Activated naive CD8-positive, alpha-beta T cell treated with anti-CD3 and anti-CD28 coated beads for 36 hours (primary cell): ENCODE measurements at regions not wholly inside any gene's neighbourhood (a gene's known extent, or its start where the extent isn't known, plus 50 kb on each side); places are given as distances from the start of the nearest gene placed in this dataset.
"Not testable (repeated sequence)": the region's sequence is repeated elsewhere in the genome, so short reads cannot be mapped to it uniquely, and the experiment has no call there.

Experiments used
- DNase-seq: peaks from one replicate; pipeline ENCODE4 v3.0.0; 2021
- H3K27ac Mint-ChIP-seq: one replicate; pipeline ENCODE4 v1.8.0; 2022; ENCODE audit warnings: mild to moderate bottlenecking, moderate library complexity, mixed read lengths
- H3K27me3 Mint-ChIP-seq: one replicate; pipeline ENCODE4 v1.8.0; 2022; ENCODE audit warnings: mild to moderate bottlenecking, mixed read lengths
- H3K36me3 Mint-ChIP-seq: one replicate; pipeline ENCODE4 v1.8.0; 2021; ENCODE audit warnings: mild to moderate bottlenecking, mixed read lengths
- H3K4me1 Mint-ChIP-seq: one replicate; pipeline ENCODE4 v1.8.0; 2021; ENCODE audit warnings: mixed read lengths
- H3K4me3 Mint-ChIP-seq: one replicate; pipeline ENCODE4 v1.8.0; 2022; ENCODE audit warnings: mild to moderate bottlenecking, moderate library complexity, mixed read lengths
- H3K9me3 Mint-ChIP-seq: one replicate; pipeline ENCODE4 v1.8.0; 2022; ENCODE audit warnings: mixed read lengths

- Mint-ChIP-seq H3K4me3 (no peak overlapping the region), H3K27me3 (no peaks in the 10 kb centered on the region), H3K36me3 (no peaks in the 10 kb centered on the region), H3K27ac (no peak overlapping the region), H3K4me1 (peaks cover 3% of the 10 kb centered on the region), H3K9me3 (no peaks in the 10 kb centered on the region)
- DNase-seq: no peak
Observed at GRCh38 chr3:109930582-109930981, 593.2 kb upstream of the DPPA4 start.

GRCh38 chr3:109933576-109933975 lies 596.2 kb upstream of the DPPA4 start:
- no peaks in the 10 kb centered on the region for H3K9me3 Mint-ChIP-seq
- DNase-seq: no peak
- no peak overlapping the region for H3K4me3 Mint-ChIP-seq
- H3K27me3 Mint-ChIP-seq: no peaks in the 10 kb centered on the region
- H3K27ac Mint-ChIP-seq: no peak overlapping the region
- no peaks in the 10 kb centered on the region for H3K4me1 Mint-ChIP-seq
- H3K36me3 Mint-ChIP-seq: no peaks in the 10 kb centered on the region

- Mint-ChIP-seq H3K4me3 (no peak overlapping the region), H3K27ac (no peak overlapping the region), H3K36me3 (no peaks in the 10 kb centered on the region), H3K27me3 (no peaks in the 10 kb centered on the region), H3K9me3 (peaks cover 3% of the 10 kb centered on the region), H3K4me1 (no peaks in the 10 kb centered on the region)
- DNase-seq: no peak
Observed at GRCh38 chr3:109939817-109940216, 602.5 kb upstream of the DPPA4 start.

- Mint-ChIP-seq H3K9me3 (peaks cover 3% of the 10 kb centered on the region), H3K4me3 (no peak overlapping the region), H3K4me1 (no peaks in the 10 kb centered on the region), H3K36me3 (no peaks in the 10 kb centered on the region), H3K27ac (no peak overlapping the region), H3K27me3 (no peaks in the 10 kb centered on the region)
- DNase-seq: no peak
Observed at GRCh38 chr3:109943181-109943580, 605.8 kb upstream of the DPPA4 start.

- no peaks in the 10 kb centered on the region for H3K36me3 Mint-ChIP-seq
- no peaks in the 10 kb centered on the region for H3K27me3 Mint-ChIP-seq
- peaks cover 3% of the 10 kb centered on the region for H3K9me3 Mint-ChIP-seq
- no peak overlapping the region for H3K4me3 Mint-ChIP-seq
- DNase-seq: no peak
- H3K4me1 Mint-ChIP-seq: no peaks in the 10 kb centered on the region
- H3K27ac Mint-ChIP-seq: no peak overlapping the region
Observed at GRCh38 chr3:109944836-109945235, 607.5 kb upstream of the DPPA4 start.

GRCh38 chr3:109952924-109953323 lies 615.6 kb upstream of the DPPA4 start:
- no peak for DNase-seq
- no peak overlapping the region for H3K4me3 Mint-ChIP-seq
- H3K27me3 Mint-ChIP-seq: no peaks in the 10 kb centered on the region
- H3K9me3 Mint-ChIP-seq: no peaks in the 10 kb centered on the region
- no peaks in the 10 kb centered on the region for H3K4me1 Mint-ChIP-seq
- no peak overlapping the region for H3K27ac Mint-ChIP-seq
- H3K36me3 Mint-ChIP-seq: no peaks in the 10 kb centered on the region

- Mint-ChIP-seq H3K27me3 (no peaks in the 10 kb centered on the region), H3K36me3 (no peaks in the 10 kb centered on the region), H3K9me3 (no peaks in the 10 kb centered on the region), H3K4me1 (peaks cover 1% of the 10 kb centered on the region), H3K27ac (no peak overlapping the region), H3K4me3 (no peak overlapping the region)
- DNase-seq: no peak
Observed at GRCh38 chr3:109963831-109964230, 626.5 kb upstream of the DPPA4 start.

- Mint-ChIP-seq H3K4me3 (no peak overlapping the region), H3K36me3 (no peaks in the 10 kb centered on the region), H3K27me3 (no peaks in the 10 kb centered on the region), H3K27ac (no peak overlapping the region), H3K4me1 (no peaks in the 10 kb centered on the region), H3K9me3 (no peaks in the 10 kb centered on the region)
- DNase-seq: no peak
Observed at GRCh38 chr3:109973733-109974132, 636.4 kb upstream of the DPPA4 start.

GRCh38 chr3:109977897-109978296 lies 640.6 kb upstream of the DPPA4 start:
- no peaks in the 10 kb centered on the region for H3K4me1 Mint-ChIP-seq
- no peaks in the 10 kb centered on the region for H3K9me3 Mint-ChIP-seq
- no peaks in the 10 kb centered on the region for H3K27me3 Mint-ChIP-seq
- no peak for DNase-seq
- H3K4me3 Mint-ChIP-seq: no peak overlapping the region
- H3K27ac Mint-ChIP-seq: no peak overlapping the region
- no peaks in the 10 kb centered on the region for H3K36me3 Mint-ChIP-seq

- DNase-seq: no peak
- Mint-ChIP-seq H3K4me3 (no peak overlapping the region), H3K4me1 (no peaks in the 10 kb centered on the region), H3K36me3 (no peaks in the 10 kb centered on the region), H3K9me3 (no peaks in the 10 kb centered on the region), H3K27me3 (no peaks in the 10 kb centered on the region), H3K27ac (no peak overlapping the region)
Observed at GRCh38 chr3:109982201-109982600, 644.9 kb upstream of the DPPA4 start.

GRCh38 chr3:109984976-109985375 lies 647.6 kb upstream of the DPPA4 start:
- H3K4me3 Mint-ChIP-seq: no peak overlapping the region
- no peak for DNase-seq
- no peaks in the 10 kb centered on the region for H3K27me3 Mint-ChIP-seq
- H3K27ac Mint-ChIP-seq: no peak overlapping the region
- no peaks in the 10 kb centered on the region for H3K9me3 Mint-ChIP-seq
- no peaks in the 10 kb centered on the region for H3K4me1 Mint-ChIP-seq
- H3K36me3 Mint-ChIP-seq: no peaks in the 10 kb centered on the region

- H3K9me3 Mint-ChIP-seq: no peaks in the 10 kb centered on the region
- no peak overlapping the region for H3K4me3 Mint-ChIP-seq
- H3K27me3 Mint-ChIP-seq: no peaks in the 10 kb centered on the region
- no peak overlapping the region for H3K27ac Mint-ChIP-seq
- no peaks in the 10 kb centered on the region for H3K4me1 Mint-ChIP-seq
- no peaks in the 10 kb centered on the region for H3K36me3 Mint-ChIP-seq
- DNase-seq: no peak
Observed at GRCh38 chr3:109985943-109986555, 648.7 kb upstream of the DPPA4 start.

- Mint-ChIP-seq H3K27ac (no peak overlapping the region), H3K9me3 (no peaks in the 10 kb centered on the region), H3K36me3 (no peaks in the 10 kb centered on the region), H3K4me3 (no peak overlapping the region), H3K27me3 (no peaks in the 10 kb centered on the region), H3K4me1 (no peaks in the 10 kb centered on the region)
- no peak for DNase-seq
Observed at GRCh38 chr3:109994853-109995252, 657.5 kb upstream of the DPPA4 start.

- Mint-ChIP-seq H3K27ac (no peak overlapping the region), H3K27me3 (no peaks in the 10 kb centered on the region), H3K4me3 (no peak overlapping the region), H3K4me1 (no peaks in the 10 kb centered on the region), H3K9me3 (no peaks in the 10 kb centered on the region), H3K36me3 (no peaks in the 10 kb centered on the region)
- no peak for DNase-seq
Observed at GRCh38 chr3:109995377-109995776, 658.0 kb upstream of the DPPA4 start.

GRCh38 chr3:110001905-110002304 lies 664.6 kb upstream of the DPPA4 start:
- not testable (repeated sequence) for H3K36me3 Mint-ChIP-seq, DNase-seq, H3K27ac Mint-ChIP-seq, H3K27me3 Mint-ChIP-seq, H3K4me3 Mint-ChIP-seq, H3K9me3 Mint-ChIP-seq, H3K4me1 Mint-ChIP-seq

GRCh38 chr3:110006913-110007312 lies 669.6 kb upstream of the DPPA4 start:
- H3K27ac Mint-ChIP-seq: no peak overlapping the region
- no peak overlapping the region for H3K4me3 Mint-ChIP-seq
- H3K27me3 Mint-ChIP-seq: no peaks in the 10 kb centered on the region
- no peaks in the 10 kb centered on the region for H3K4me1 Mint-ChIP-seq
- no peak for DNase-seq
- H3K9me3 Mint-ChIP-seq: no peaks in the 10 kb centered on the region
- no peaks in the 10 kb centered on the region for H3K36me3 Mint-ChIP-seq
